Transverse colon (tissue), 4 donors: ENCODE measurements at regions not wholly inside any gene's neighbourhood (a gene's known extent, or its start where the extent isn't known, plus 50 kb on each side); places are given as distances from the start of the nearest gene placed in this dataset.

Experiments used
- CTCF ChIP-seq, 5 experiments: fragments of 200-600 bp in 3 of 5; fragments of 450-650 bp in 2 of 5; sonication (generic) in 3 of 5; IDR thresholded peaks; 1 replicate in 2 of 5; 2 replicates in 3 of 5; pipeline ENCODE4 v1.5.1; 2016 to 2017; ENCODE audit warnings: antibody characterized with exemption in 5 of 5, inconsistent platforms in 3 of 5, mild to moderate bottlenecking in 2 of 5, moderate library complexity in 1 of 5
- EP300 ChIP-seq: sonication (generic); formaldehyde crosslinking; IDR thresholded peaks from one replicate; pipeline ENCODE4 v1.6.1; 2017; ENCODE audit warnings: antibody characterized with exemption, low read depth
- POLR2A ChIP-seq: fragments of 450-650 bp; IDR thresholded peaks from one replicate; pipeline ENCODE4 v1.6.1; 2016; ENCODE audit warnings: antibody characterized with exemption, mild to moderate bottlenecking, moderate library complexity
- POLR2AphosphoS5 ChIP-seq, 3 donors: sonication (generic); formaldehyde crosslinking; IDR thresholded peaks; one replicate each; pipeline ENCODE4 v1.6.1; 2016; ENCODE audit warnings: antibody characterized with exemption in 3 of 3

GRCh38 chr5:174903172-174903732, 178.9 kb downstream of the MSX2 start:
- TF ChIP-seq POLR2AphosphoS5 (IDR thresholded peaks at IDR 0.05) (no peak), EP300 (no peak), CTCF (IDR thresholded peaks at IDR 0.05) (no peak), POLR2A (no peak)
